ENCODE measurements at regions not wholly inside any gene's neighbourhood (a gene's known extent, or its start where the extent isn't known, plus 50 kb on each side); places are given as distances from the start of the nearest gene placed in this dataset.

DNA sequence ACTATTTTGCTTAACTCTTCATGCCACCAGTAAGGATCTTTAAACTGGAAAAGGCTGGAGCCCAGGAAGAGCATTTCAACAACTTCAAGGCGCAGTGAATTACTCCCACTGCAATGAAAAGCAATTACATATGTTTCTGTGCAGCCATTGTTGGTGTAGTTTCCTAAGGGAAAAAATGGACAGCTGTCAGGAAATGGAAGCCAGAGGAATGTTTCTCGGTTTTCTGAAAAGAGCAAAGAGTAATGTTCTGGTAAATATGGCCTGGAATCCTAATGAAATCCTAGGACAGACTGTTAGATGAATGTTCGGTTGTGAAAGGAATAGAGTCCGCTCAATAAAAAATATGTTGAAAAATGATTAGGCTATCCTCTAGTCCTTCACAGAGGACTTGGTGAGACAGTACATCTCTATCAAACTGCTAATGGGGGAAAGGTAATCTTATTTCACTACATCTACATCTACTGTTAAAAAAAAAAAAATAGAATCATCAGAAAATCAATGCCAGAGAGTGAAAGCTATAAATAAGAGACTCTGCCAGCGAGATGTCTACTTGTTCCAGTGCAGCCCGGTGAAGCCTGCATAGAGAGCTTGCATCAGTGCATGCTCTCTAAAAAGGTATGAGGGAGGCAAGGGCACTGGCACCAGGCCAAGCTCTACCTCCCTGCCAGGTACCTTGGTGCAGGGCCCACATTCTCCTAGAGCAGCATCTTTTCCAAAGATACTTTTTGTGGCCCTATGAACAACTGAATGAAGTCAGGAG, 68.2 kb upstream of the TJP1 start (continued):
- TF ChIP-seq, protein P1, sequence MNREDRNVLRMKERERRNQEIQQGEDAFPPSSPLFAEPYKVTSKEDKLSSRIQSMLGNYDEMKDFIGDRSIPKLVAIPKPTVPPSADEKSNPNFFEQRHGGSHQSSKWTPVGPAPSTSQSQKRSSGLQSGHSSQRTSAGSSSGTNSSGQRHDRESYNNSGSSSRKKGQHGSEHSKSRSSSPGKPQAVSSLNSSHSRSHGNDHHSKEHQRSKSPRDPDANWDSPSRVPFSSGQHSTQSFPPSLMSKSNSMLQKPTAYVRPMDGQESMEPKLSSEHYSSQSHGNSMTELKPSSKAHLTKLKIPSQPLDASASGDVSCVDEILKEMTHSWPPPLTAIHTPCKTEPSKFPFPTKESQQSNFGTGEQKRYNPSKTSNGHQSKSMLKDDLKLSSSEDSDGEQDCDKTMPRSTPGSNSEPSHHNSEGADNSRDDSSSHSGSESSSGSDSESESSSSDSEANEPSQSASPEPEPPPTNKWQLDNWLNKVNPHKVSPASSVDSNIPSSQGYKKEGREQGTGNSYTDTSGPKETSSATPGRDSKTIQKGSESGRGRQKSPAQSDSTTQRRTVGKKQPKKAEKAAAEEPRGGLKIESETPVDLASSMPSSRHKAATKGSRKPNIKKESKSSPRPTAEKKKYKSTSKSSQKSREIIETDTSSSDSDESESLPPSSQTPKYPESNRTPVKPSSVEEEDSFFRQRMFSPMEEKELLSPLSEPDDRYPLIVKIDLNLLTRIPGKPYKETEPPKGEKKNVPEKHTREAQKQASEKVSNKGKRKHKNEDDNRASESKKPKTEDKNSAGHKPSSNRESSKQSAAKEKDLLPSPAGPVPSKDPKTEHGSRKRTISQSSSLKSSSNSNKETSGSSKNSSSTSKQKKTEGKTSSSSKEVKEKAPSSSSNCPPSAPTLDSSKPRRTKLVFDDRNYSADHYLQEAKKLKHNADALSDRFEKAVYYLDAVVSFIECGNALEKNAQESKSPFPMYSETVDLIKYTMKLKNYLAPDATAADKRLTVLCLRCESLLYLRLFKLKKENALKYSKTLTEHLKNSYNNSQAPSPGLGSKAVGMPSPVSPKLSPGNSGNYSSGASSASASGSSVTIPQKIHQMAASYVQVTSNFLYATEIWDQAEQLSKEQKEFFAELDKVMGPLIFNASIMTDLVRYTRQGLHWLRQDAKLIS (CRISPR knock-in tag; IDR thresholded peaks at IDR 0.05; ENCODE audit: borderline replicate concordance) = no peak

DNA sequence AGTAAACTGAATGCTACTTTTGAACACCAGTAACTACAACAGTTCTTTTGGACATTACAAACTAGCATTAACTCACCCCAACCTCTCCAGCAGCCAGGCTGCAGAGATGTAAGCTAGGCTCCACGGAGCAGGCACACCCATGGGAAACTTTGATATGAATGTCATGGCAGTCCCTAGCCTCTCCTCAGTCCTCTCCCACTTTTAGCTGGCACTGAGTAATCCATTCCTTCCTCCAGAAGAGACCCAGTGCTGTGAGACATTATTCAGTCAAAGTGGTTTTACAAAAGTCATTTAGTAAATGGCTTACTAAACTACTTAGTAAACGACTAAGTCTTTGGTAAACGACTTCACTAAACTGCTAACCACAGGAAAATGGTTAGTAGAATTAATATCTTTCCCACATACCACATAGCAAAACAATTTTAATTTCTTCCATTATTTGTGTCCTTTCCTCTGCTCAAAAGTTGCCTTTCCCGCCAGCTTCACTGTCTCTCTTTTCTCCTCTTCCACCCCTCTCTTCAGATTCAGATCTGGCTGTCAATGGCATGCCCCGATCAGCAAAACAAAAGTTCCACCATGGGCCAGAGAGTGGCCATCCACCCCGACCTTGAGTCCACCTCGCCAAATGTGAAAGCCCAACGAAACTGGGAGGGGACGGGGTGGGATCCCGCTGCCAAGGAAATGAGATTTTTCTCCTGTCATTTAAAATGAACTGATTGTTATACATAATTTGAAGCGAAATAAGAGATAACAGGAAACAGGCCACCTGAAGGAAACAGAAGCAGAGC, 67.5 kb upstream of the TJP1 start:
- Mint-ChIP-seq H3K4me3 (peak overlapping the region; percentile 29), H3K36me3 (peaks cover 18% of the 10 kb centered on the region), H3K27ac (peak overlapping the region; percentile 94), H3K4me1 (peaks cover 41% of the 10 kb centered on the region), H3K9me3 (peaks cover 22% of the 10 kb centered on the region), H3K27me3 (ENCODE audit: low read depth) (no peaks in the 10 kb centered on the region; the same call in 1 of the 2 replicates)
- ATAC-seq = peak; percentile 78
- DNase-seq (ENCODE audit: low spot score) = peak; percentile 39
- ChIA-PET POLR2A (no interaction called here), CTCF (interaction anchor here (0.8 to 6.8 kb wide), 4 partner anchors 19 to 35 kb away, joined by 3 to 61 read pairs (median 3); no protein-coding TSS in a partner anchor)
- no peak for TF ChIP-seq TCF7 (CRISPR knock-in tag; IDR thresholded peaks at IDR 0.05; ENCODE audit: low read depth)
- no peak for TF ChIP-seq FOXJ3 (CRISPR knock-in tag; IDR thresholded peaks at IDR 0.05; ENCODE audit: borderline replicate concordance)
- TF ChIP-seq, protein P2, sequence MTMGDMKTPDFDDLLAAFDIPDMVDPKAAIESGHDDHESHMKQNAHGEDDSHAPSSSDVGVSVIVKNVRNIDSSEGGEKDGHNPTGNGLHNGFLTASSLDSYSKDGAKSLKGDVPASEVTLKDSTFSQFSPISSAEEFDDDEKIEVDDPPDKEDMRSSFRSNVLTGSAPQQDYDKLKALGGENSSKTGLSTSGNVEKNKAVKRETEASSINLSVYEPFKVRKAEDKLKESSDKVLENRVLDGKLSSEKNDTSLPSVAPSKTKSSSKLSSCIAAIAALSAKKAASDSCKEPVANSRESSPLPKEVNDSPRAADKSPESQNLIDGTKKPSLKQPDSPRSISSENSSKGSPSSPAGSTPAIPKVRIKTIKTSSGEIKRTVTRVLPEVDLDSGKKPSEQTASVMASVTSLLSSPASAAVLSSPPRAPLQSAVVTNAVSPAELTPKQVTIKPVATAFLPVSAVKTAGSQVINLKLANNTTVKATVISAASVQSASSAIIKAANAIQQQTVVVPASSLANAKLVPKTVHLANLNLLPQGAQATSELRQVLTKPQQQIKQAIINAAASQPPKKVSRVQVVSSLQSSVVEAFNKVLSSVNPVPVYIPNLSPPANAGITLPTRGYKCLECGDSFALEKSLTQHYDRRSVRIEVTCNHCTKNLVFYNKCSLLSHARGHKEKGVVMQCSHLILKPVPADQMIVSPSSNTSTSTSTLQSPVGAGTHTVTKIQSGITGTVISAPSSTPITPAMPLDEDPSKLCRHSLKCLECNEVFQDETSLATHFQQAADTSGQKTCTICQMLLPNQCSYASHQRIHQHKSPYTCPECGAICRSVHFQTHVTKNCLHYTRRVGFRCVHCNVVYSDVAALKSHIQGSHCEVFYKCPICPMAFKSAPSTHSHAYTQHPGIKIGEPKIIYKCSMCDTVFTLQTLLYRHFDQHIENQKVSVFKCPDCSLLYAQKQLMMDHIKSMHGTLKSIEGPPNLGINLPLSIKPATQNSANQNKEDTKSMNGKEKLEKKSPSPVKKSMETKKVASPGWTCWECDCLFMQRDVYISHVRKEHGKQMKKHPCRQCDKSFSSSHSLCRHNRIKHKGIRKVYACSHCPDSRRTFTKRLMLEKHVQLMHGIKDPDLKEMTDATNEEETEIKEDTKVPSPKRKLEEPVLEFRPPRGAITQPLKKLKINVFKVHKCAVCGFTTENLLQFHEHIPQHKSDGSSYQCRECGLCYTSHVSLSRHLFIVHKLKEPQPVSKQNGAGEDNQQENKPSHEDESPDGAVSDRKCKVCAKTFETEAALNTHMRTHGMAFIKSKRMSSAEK (CRISPR knock-in tag; IDR thresholded peaks at IDR 0.05; ENCODE audit: borderline replicate concordance) = no peak
- TF ChIP-seq ESRRA (CRISPR knock-in tag; IDR thresholded peaks at IDR 0.05; ENCODE audit: borderline replicate concordance) = no peak
- TF ChIP-seq ELF4 (CRISPR knock-in tag; IDR thresholded peaks at IDR 0.05; ENCODE audit: low read depth) = no peak
- TF ChIP-seq, protein P3, sequence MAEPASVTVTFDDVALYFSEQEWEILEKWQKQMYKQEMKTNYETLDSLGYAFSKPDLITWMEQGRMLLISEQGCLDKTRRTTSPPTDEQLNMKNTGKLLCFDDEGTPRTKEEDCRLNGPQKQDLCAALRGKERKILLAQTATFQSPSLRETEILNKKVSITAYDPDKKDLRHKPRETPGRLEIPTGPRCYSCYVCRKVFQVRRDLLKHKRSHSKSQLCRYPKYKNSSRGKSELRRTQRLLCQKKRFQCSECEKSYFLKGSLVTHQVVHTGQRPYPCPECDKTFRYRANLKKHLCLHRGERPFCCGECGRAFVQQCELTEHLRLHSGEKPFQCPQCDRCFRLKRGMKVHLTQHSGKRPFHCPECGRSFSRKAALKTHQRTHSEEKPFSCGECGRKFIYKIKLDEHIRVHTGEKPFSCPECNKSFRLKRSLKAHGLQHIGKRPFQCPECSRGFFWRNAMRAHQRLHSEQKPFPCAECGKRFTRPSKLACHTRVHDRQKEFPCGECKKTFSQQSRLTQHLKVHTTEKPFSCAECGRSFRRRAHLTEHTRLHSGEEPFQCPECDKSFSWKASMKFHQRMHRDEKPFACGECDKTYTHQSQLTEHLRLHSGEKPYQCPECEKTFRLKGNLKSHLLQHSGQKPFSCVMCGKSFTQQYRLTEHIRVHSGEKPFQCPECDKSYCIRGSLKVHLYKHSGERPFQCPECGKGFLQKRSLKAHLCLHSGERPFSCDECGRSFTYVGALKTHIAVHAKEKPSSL (CRISPR knock-in tag; conservative IDR thresholded peaks at IDR 0.05) = no peak
- TF ChIP-seq, protein P4, sequence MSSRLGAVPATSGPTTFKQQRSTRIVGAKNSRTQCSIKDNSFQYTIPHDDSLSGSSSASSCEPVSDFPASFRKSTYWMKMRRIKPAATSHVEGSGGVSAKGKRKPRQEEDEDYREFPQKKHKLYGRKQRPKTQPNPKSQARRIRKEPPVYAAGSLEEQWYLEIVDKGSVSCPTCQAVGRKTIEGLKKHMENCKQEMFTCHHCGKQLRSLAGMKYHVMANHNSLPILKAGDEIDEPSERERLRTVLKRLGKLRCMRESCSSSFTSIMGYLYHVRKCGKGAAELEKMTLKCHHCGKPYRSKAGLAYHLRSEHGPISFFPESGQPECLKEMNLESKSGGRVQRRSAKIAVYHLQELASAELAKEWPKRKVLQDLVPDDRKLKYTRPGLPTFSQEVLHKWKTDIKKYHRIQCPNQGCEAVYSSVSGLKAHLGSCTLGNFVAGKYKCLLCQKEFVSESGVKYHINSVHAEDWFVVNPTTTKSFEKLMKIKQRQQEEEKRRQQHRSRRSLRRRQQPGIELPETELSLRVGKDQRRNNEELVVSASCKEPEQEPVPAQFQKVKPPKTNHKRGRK (CRISPR knock-in tag; IDR thresholded peaks at IDR 0.05; ENCODE audit: borderline replicate concordance) = no peak
- TF ChIP-seq GABPB1 (CRISPR knock-in tag; IDR thresholded peaks at IDR 0.05) = no peak
- TF ChIP-seq, protein P1 (CRISPR knock-in tag; IDR thresholded peaks at IDR 0.05; ENCODE audit: borderline replicate concordance) = no peak
- TF ChIP-seq, protein P5, sequence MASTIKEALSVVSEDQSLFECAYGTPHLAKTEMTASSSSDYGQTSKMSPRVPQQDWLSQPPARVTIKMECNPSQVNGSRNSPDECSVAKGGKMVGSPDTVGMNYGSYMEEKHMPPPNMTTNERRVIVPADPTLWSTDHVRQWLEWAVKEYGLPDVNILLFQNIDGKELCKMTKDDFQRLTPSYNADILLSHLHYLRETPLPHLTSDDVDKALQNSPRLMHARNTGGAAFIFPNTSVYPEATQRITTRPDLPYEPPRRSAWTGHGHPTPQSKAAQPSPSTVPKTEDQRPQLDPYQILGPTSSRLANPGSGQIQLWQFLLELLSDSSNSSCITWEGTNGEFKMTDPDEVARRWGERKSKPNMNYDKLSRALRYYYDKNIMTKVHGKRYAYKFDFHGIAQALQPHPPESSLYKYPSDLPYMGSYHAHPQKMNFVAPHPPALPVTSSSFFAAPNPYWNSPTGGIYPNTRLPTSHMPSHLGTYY (CRISPR knock-in tag; IDR thresholded peaks at IDR 0.05) = no peak
- TF ChIP-seq FOXK1 (CRISPR knock-in tag; IDR thresholded peaks at IDR 0.05) = no peak
- TF ChIP-seq NFE2L1 (CRISPR knock-in tag; IDR thresholded peaks at IDR 0.05) = no peak
- no peak for TF ChIP-seq ZNF263 (CRISPR knock-in tag; IDR thresholded peaks at IDR 0.05; ENCODE audit: low read depth)
- TF ChIP-seq OVOL2 (CRISPR knock-in tag; IDR thresholded peaks at IDR 0.05; ENCODE audit: borderline replicate concordance) = no peak

All from WTC11 (cell line).